GM12878 (cell line): ENCODE measurements at regions not wholly inside any gene's neighbourhood (a gene's known extent, or its start where the extent isn't known, plus 50 kb on each side); places are given as distances from the start of the nearest gene placed in this dataset.

Experiments used
- ATAC-seq: fragments of 200-7000 bp; cut with Tn5 transposase; 3 replicates; pipeline ENCODE4 v1.9.1; 2020; ENCODE audit warnings: mild to moderate bottlenecking, moderate library complexity
- BruUV-seq: library from RNA; stranded (reverse); fragments of 400-500 nt; replicated peaks from 2 replicates; lab custom pipeline; 2021; lab: Mats Ljungman, UMichigan
- CTCF ChIA-PET: fragments of 300-600 bp; sonication (Branson Sonifier 250); formaldehyde crosslinking; extraction: SDS; loops from one replicate; lab custom pipeline; 2021; ENCODE audit warnings: inconsistent platforms; lab: Yijun Ruan, JAX
- POLR2A ChIA-PET: fragments of 350-600 bp; formaldehyde crosslinking; extraction: SDS; loops from one replicate; lab custom pipeline; 2021; ENCODE audit warnings: inconsistent platforms; lab: Charles Lee
- RAD21 ChIA-PET: fragments of 300-600 bp; sonication (Branson Sonifier 250); formaldehyde crosslinking; loops from one replicate; lab custom pipeline; 2023; ENCODE audit warnings: antibody characterized with exemption; ENCODE audit not compliant: unreplicated experiment; lab: Charles Lee
- SMC1A ChIA-PET: fragments of 300-600 bp; sonication (Branson Sonifier 250); formaldehyde crosslinking; loops from one replicate; lab custom pipeline; 2023; ENCODE audit not compliant: unreplicated experiment, uncharacterized antibody; lab: Charles Lee
- DNase-seq: peaks from one replicate; pipeline ENCODE4 v3.0.0-alpha.2; 2011; ENCODE audit warnings: low read depth, low spot score
- FAIRE-seq: peaks from 3 replicates; lab custom pipeline; 2011; peaks lifted over from hg19 to GRCh38; lab: Jason Lieb, UNC
- H2AFZ ChIP-seq: 2 replicates; pipeline ENCODE4 v1.6.0; 2011; ENCODE audit warnings: low read depth, low read length, control low read depth; ENCODE audit not compliant: control insufficient read depth
- H3K27ac ChIP-seq: 2 replicates; pipeline ENCODE4 v1.5.1; 2011; ENCODE audit warnings: control low read depth; ENCODE audit not compliant: control insufficient read depth, insufficient read depth
- H3K27me3 ChIP-seq, 2 experiments: replicated peaks in 1 of 2; 2 replicates each; pipeline versions ENCODE4 v1.6.0 to v1.6.1; 2011; ENCODE audit warnings: low read length in 1 of 2; ENCODE audit not compliant: control insufficient read depth in 2 of 2, insufficient read depth in 2 of 2
- H3K36me3 ChIP-seq, 2 experiments: 2 replicates each; pipeline ENCODE4 v1.5.1; 2011; ENCODE audit warnings: low read length in 1 of 2; ENCODE audit not compliant: control insufficient read depth in 2 of 2, insufficient read depth in 2 of 2
- H3K4me1 ChIP-seq: 2 replicates; pipeline ENCODE4 v1.6.1; 2011; ENCODE audit warnings: mild to moderate bottlenecking, low read length, moderate library complexity, mixed read lengths; ENCODE audit not compliant: control insufficient read depth, insufficient read depth
- H3K4me2 ChIP-seq: 2 replicates; pipeline ENCODE4 v1.6.0; 2011; ENCODE audit warnings: control low read depth; ENCODE audit not compliant: control insufficient read depth, insufficient read depth
- H3K4me3 ChIP-seq: fragments of 200-600 bp; sonication (generic); 2 replicates; pipeline ENCODE4 v1.5.1; 2016
- H3K79me2 ChIP-seq: 2 replicates; pipeline ENCODE4 v1.6.0; 2011; ENCODE audit warnings: low read length; ENCODE audit not compliant: control insufficient read depth, insufficient read depth
- H3K9ac ChIP-seq: 2 replicates; pipeline ENCODE4 v1.8.0; 2011; ENCODE audit warnings: low read length, control low read depth, mixed read lengths; ENCODE audit not compliant: control insufficient read depth, insufficient read depth
- H3K9me3 ChIP-seq: replicated peaks from 3 replicates; pipeline ENCODE4 v1.5.1; 2011; ENCODE audit warnings: mild to moderate bottlenecking, low read length; ENCODE audit not compliant: control insufficient read depth, insufficient read depth
- H4K20me1 ChIP-seq: 2 replicates; pipeline ENCODE4 v1.6.0; 2011; ENCODE audit not compliant: control insufficient read depth, insufficient read depth
- DPF2 ChIP-seq: fragments of 450-650 bp; IDR thresholded peaks from 2 replicates; pipeline ENCODE4 v1.6.1; 2017; ENCODE audit warnings: mild to moderate bottlenecking
- E2F8 ChIP-seq: fragments of 450-650 bp; IDR thresholded peaks from 2 replicates; pipeline ENCODE4 v1.6.1; 2018; ENCODE audit warnings: mild to moderate bottlenecking, low read depth, moderate library complexity; ENCODE audit not compliant: partially characterized antibody
- FOS ChIP-seq: IDR thresholded peaks from 3 replicates; pipeline ENCODE4 v1.6.1; 2011; ENCODE audit warnings: borderline replicate concordance; ENCODE audit not compliant: insufficient read length; ENCODE audit errors: extremely low read depth
- IKZF1 ChIP-seq: fragments of 450-650 bp; conservative IDR thresholded peaks from 2 replicates; pipeline ENCODE4 v1.6.1; 2017; ENCODE audit warnings: antibody characterized with exemption, mild to moderate bottlenecking
- JUNB ChIP-seq: IDR thresholded peaks from 2 replicates; pipeline ENCODE4 v1.6.1; 2016; ENCODE audit warnings: antibody characterized with exemption, mild to moderate bottlenecking
- LARP7 ChIP-seq: fragments of 450-650 bp; IDR thresholded peaks from 2 replicates; pipeline ENCODE4 v1.6.1; 2017; ENCODE audit warnings: mild to moderate bottlenecking
- PAX8 ChIP-seq: fragments of 450-650 bp; IDR thresholded peaks from 2 replicates; pipeline ENCODE4 v1.6.1; 2017; ENCODE audit warnings: mild to moderate bottlenecking, moderate library complexity
- POLR2AphosphoS2 ChIP-seq: IDR thresholded peaks from 2 replicates; pipeline ENCODE4 v1.6.1; 2011; ENCODE audit warnings: low read depth, mild to moderate bottlenecking, low read length, improper control_type of control experiment, moderate library complexity
- SMAD1 ChIP-seq: fragments of 450-650 bp; IDR thresholded peaks from 2 replicates; pipeline ENCODE4 v1.6.1; 2018; ENCODE audit warnings: mild to moderate bottlenecking, low read depth; ENCODE audit not compliant: partially characterized antibody
- SMARCA5 ChIP-seq: fragments of 450-650 bp; IDR thresholded peaks from 2 replicates; pipeline ENCODE4 v1.6.1; 2017; ENCODE audit warnings: mild to moderate bottlenecking
- SMC3 ChIP-seq: IDR thresholded peaks from 2 replicates; pipeline ENCODE4 v1.6.1; 2011; ENCODE audit warnings: low read length, improper control_type of control experiment, borderline replicate concordance
- SUPT20H ChIP-seq: IDR thresholded peaks from 2 replicates; pipeline ENCODE4 v1.6.1; 2011; ENCODE audit warnings: low read depth, mild to moderate bottlenecking, low read length, moderate library complexity, borderline replicate concordance; ENCODE audit not compliant: control insufficient read depth
- WGBS: methylation state at CpG from one replicate; pipeline ENCODE4 v1.1.6; 2016; ENCODE audit warnings: low lambda C conversion rate; ENCODE audit not compliant: insufficient replicate concordance, insufficient coverage; ENCODE audit errors: missing lambda C conversion rate; 5-methylcytosine and 5-hydroxymethylcytosine counted together
- in situ Hi-C: fragments of 300-500 bp; cut with MboI; formaldehyde crosslinking; loops from 9 replicates; pipeline ENCODE4 v1.14.3; 2018; ENCODE audit warnings: mixed read lengths
- intact Hi-C: fragments of 100-400 bp; cut with micrococcal nuclease; formaldehyde crosslinking; loops from one replicate; pipeline ENCODE4 v1.14.2; 2022; ENCODE audit not compliant: unreplicated experiment
- TF ChIP-seq, protein P1 (sequence below): fragments of 450-650 bp; IDR thresholded peaks from 2 replicates; pipeline ENCODE4 v1.6.1; 2017; ENCODE audit warnings: mild to moderate bottlenecking, low read depth, inconsistent platforms; ENCODE audit not compliant: poor library complexity, severe bottlenecking
- TF ChIP-seq, protein P2 (sequence below): fragments of 450-650 bp; IDR thresholded peaks from 2 replicates; pipeline ENCODE4 v1.6.1; 2017; ENCODE audit warnings: borderline replicate concordance

GRCh38 chrX:131634900-131635299 lies 91.0 kb downstream of the OR13H1 start:
- BruUV-seq, result no TSS peak
- Histone ChIP-seq H3K4me2 (no peak overlapping the region), H3K79me2 (no peaks in the 10 kb centered on the region), H3K36me3 (no peaks in the 10 kb centered on the region), H4K20me1 (no peaks in the 10 kb centered on the region), H3K9me3 (no peaks in the 10 kb centered on the region), H3K27ac (no peak overlapping the region), H3K4me1 (no peaks in the 10 kb centered on the region), H3K27me3 (no peaks in the 10 kb centered on the region), H3K9ac (no peak overlapping the region), H2AFZ (no peak overlapping the region), H3K4me3 (no peak overlapping the region)
- ChIA-PET RAD21 (no interaction called here), SMC1A (no interaction called here), POLR2A (no interaction called here), CTCF (no interaction called here)
- WGBS, result 41% methylated on average over 1 of the region's 1 CpG
- in situ Hi-C loops, result loop anchor here (5.0 kb wide), 1 partner anchor 658 kb away; no protein-coding TSS in a partner anchor
- intact Hi-C loops, result loop anchor here (5.0 to 10.0 kb wide), 2 partner anchors 580 to 643 kb away; partner anchors contain the start of gene ARHGAP36
- FAIRE-seq, result no peak
- DNase-seq, result no peak
- TF ChIP-seq JUNB, result no peak
- TF ChIP-seq POLR2AphosphoS2, result no peak
- no peak for TF ChIP-seq SMAD1
- TF ChIP-seq PAX8, result no peak
- TF ChIP-seq SMC3, result no peak
- TF ChIP-seq FOS, result no peak
- TF ChIP-seq, protein P1, sequence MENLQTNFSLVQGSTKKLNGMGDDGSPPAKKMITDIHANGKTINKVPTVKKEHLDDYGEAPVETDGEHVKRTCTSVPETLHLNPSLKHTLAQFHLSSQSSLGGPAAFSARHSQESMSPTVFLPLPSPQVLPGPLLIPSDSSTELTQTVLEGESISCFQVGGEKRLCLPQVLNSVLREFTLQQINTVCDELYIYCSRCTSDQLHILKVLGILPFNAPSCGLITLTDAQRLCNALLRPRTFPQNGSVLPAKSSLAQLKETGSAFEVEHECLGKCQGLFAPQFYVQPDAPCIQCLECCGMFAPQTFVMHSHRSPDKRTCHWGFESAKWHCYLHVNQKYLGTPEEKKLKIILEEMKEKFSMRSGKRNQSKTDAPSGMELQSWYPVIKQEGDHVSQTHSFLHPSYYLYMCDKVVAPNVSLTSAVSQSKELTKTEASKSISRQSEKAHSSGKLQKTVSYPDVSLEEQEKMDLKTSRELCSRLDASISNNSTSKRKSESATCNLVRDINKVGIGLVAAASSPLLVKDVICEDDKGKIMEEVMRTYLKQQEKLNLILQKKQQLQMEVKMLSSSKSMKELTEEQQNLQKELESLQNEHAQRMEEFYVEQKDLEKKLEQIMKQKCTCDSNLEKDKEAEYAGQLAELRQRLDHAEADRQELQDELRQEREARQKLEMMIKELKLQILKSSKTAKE, result no peak
- TF ChIP-seq SUPT20H, result no peak
- no peak for TF ChIP-seq SMARCA5
- TF ChIP-seq IKZF1, result no peak
- no peak for TF ChIP-seq LARP7
- TF ChIP-seq, protein P2, sequence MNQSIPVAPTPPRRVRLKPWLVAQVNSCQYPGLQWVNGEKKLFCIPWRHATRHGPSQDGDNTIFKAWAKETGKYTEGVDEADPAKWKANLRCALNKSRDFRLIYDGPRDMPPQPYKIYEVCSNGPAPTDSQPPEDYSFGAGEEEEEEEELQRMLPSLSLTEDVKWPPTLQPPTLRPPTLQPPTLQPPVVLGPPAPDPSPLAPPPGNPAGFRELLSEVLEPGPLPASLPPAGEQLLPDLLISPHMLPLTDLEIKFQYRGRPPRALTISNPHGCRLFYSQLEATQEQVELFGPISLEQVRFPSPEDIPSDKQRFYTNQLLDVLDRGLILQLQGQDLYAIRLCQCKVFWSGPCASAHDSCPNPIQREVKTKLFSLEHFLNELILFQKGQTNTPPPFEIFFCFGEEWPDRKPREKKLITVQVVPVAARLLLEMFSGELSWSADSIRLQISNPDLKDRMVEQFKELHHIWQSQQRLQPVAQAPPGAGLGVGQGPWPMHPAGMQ, result no peak
- TF ChIP-seq DPF2, result no peak
- no peak for TF ChIP-seq E2F8
- ATAC-seq, result 0 out of 3 replicates have a peak, but pooled peaks have one; percentile 26
